ENCODE measurements at regions not wholly inside any gene's neighbourhood (a gene's known extent, or its start where the extent isn't known, plus 50 kb on each side); places are given as distances from the start of the nearest gene placed in this dataset.

- in situ Hi-C loops (cut with HindIII; ENCODE audit: low pct_unique_long_range_greater_than_20kb, low sequenced_read_pairs): no loop called here
- no peak for TF ChIP-seq JUND (IDR thresholded peaks at IDR 0.05; ENCODE audit: low read depth)
- DNase-seq (ENCODE audit: low read depth in 1 of 2, low spot score in 1 of 2): peak in 1 of 2 experiments; percentile 3
These were observed 1051.5 kb downstream of the DIAPH3 start for GRCh38 chr13:59112221-59112718.

GRCh38 chr13:59119475-59119874, 1044.3 kb downstream of the DIAPH3 start:
- in situ Hi-C loops (cut with HindIII; ENCODE audit: low pct_unique_long_range_greater_than_20kb, low sequenced_read_pairs): no loop called here
- DNase-seq (ENCODE audit: low read depth in 1 of 2, low spot score in 1 of 2): no peak
- TF ChIP-seq JUND (IDR thresholded peaks at IDR 0.05; ENCODE audit: low read depth): no peak

- no peak for TF ChIP-seq JUND (IDR thresholded peaks at IDR 0.05; ENCODE audit: low read depth)
- in situ Hi-C loops (cut with HindIII; ENCODE audit: low pct_unique_long_range_greater_than_20kb, low sequenced_read_pairs): no loop called here
- DNase-seq (ENCODE audit: low read depth in 1 of 2, low spot score in 1 of 2): no peak
These were observed 1043.4 kb downstream of the DIAPH3 start for GRCh38 chr13:59120297-59120843.

- no peak for TF ChIP-seq JUND (IDR thresholded peaks at IDR 0.05; ENCODE audit: low read depth)
- no peak for DNase-seq (ENCODE audit: low read depth in 1 of 2, low spot score in 1 of 2)
- in situ Hi-C loops (cut with HindIII; ENCODE audit: low pct_unique_long_range_greater_than_20kb, low sequenced_read_pairs): no loop called here
These were observed 1042.2 kb downstream of the DIAPH3 start for GRCh38 chr13:59121507-59121906.

GRCh38 chr13:59126474-59126873, 1037.3 kb downstream of the DIAPH3 start:
- in situ Hi-C loops (cut with HindIII; ENCODE audit: low pct_unique_long_range_greater_than_20kb, low sequenced_read_pairs): no loop called here
- no peak for DNase-seq (ENCODE audit: low read depth in 1 of 2, low spot score in 1 of 2)
- TF ChIP-seq JUND (IDR thresholded peaks at IDR 0.05; ENCODE audit: low read depth): no peak

- in situ Hi-C loops (cut with HindIII; ENCODE audit: low pct_unique_long_range_greater_than_20kb, low sequenced_read_pairs): no loop called here
- no peak for DNase-seq (ENCODE audit: low read depth in 1 of 2, low spot score in 1 of 2)
- TF ChIP-seq JUND (IDR thresholded peaks at IDR 0.05; ENCODE audit: low read depth): no peak
These were observed 1029.8 kb downstream of the DIAPH3 start for GRCh38 chr13:59133903-59134302.

GRCh38 chr13:59144700-59145099, 1019.0 kb downstream of the DIAPH3 start:
- DNase-seq (ENCODE audit: low read depth in 1 of 2, low spot score in 1 of 2): peak in 1 of 2 experiments; percentile 1
- in situ Hi-C loops (cut with HindIII; ENCODE audit: low pct_unique_long_range_greater_than_20kb, low sequenced_read_pairs): no loop called here
- TF ChIP-seq JUND (IDR thresholded peaks at IDR 0.05; ENCODE audit: low read depth): no peak

GRCh38 chr13:59145381-59145780, 1018.3 kb downstream of the DIAPH3 start:
- DNase-seq (ENCODE audit: low read depth in 1 of 2, low spot score in 1 of 2): no peak
- TF ChIP-seq JUND (IDR thresholded peaks at IDR 0.05; ENCODE audit: low read depth): no peak
- in situ Hi-C loops (cut with HindIII; ENCODE audit: low pct_unique_long_range_greater_than_20kb, low sequenced_read_pairs): no loop called here

GRCh38 chr13:59157181-59157580, 1006.5 kb downstream of the DIAPH3 start:
- in situ Hi-C loops (cut with HindIII; ENCODE audit: low pct_unique_long_range_greater_than_20kb, low sequenced_read_pairs): no loop called here
- TF ChIP-seq JUND (IDR thresholded peaks at IDR 0.05; ENCODE audit: low read depth): no peak
- DNase-seq (ENCODE audit: low read depth in 1 of 2, low spot score in 1 of 2): no peak

- no peak for TF ChIP-seq JUND (IDR thresholded peaks at IDR 0.05; ENCODE audit: low read depth)
- in situ Hi-C loops (cut with HindIII; ENCODE audit: low pct_unique_long_range_greater_than_20kb, low sequenced_read_pairs): no loop called here
- DNase-seq (ENCODE audit: low read depth in 1 of 2, low spot score in 1 of 2): no peak
These were observed 997.6 kb downstream of the DIAPH3 start for GRCh38 chr13:59166174-59166573.

GRCh38 chr13:59172076-59172475, 991.7 kb downstream of the DIAPH3 start:
- TF ChIP-seq JUND (IDR thresholded peaks at IDR 0.05; ENCODE audit: low read depth): no peak
- in situ Hi-C loops (cut with HindIII; ENCODE audit: low pct_unique_long_range_greater_than_20kb, low sequenced_read_pairs): no loop called here
- DNase-seq (ENCODE audit: low read depth in 1 of 2, low spot score in 1 of 2): no peak

- TF ChIP-seq JUND (IDR thresholded peaks at IDR 0.05; ENCODE audit: low read depth): no peak
- in situ Hi-C loops (cut with HindIII; ENCODE audit: low pct_unique_long_range_greater_than_20kb, low sequenced_read_pairs): no loop called here
- peak in 1 of 2 experiments; percentile 41 for DNase-seq (ENCODE audit: low read depth in 1 of 2, low spot score in 1 of 2)
These were observed 987.0 kb downstream of the DIAPH3 start for GRCh38 chr13:59176775-59177174.

- no peak for TF ChIP-seq JUND (IDR thresholded peaks at IDR 0.05; ENCODE audit: low read depth)
- in situ Hi-C loops (cut with HindIII; ENCODE audit: low pct_unique_long_range_greater_than_20kb, low sequenced_read_pairs): no loop called here
- DNase-seq (ENCODE audit: low read depth in 1 of 2, low spot score in 1 of 2): peak in 1 of 2 experiments; percentile 15
These were observed 985.4 kb downstream of the DIAPH3 start for GRCh38 chr13:59178344-59178743.

GRCh38 chr13:59182241-59182640, 981.5 kb downstream of the DIAPH3 start:
- no peak for DNase-seq (ENCODE audit: low read depth in 1 of 2, low spot score in 1 of 2)
- in situ Hi-C loops (cut with HindIII; ENCODE audit: low pct_unique_long_range_greater_than_20kb, low sequenced_read_pairs): no loop called here
- no peak for TF ChIP-seq JUND (IDR thresholded peaks at IDR 0.05; ENCODE audit: low read depth)

All from T47D (cell line).